ENCODE measurements at regions not wholly inside any gene's neighbourhood (a gene's known extent, or its start where the extent isn't known, plus 50 kb on each side); places are given as distances from the start of the nearest gene placed in this dataset.

DNA sequence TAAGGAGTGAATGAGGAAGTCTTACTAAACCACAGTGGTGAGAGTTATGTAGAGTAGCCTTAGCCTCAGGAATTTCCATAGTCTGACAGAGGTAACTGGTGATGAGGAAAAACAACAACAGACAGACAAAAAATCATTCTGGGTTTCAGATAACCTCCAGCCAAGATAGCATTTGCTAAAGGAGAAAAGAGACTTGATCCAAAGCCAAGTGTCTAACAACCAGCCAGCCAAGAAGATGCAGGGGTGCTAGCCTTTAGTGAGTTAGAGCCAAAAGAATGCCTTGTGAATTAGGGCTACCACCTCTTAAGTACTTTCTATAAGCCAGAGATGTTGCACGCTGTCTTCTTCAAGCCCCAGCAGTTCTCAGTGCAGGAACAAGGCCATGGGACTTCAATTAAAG, 478.0 kb upstream of the CPEB2 start:
- Histone ChIP-seq H3K27ac (ENCODE audit: extremely low read depth, low read depth, low read length) (no peak overlapping the region), H3K36me3 (ENCODE audit: control insufficient read depth in 2 of 2, insufficient read depth in 1 of 2, low read length in 2 of 2) (no peaks in the 10 kb centered on the region), H3K4me3 (ENCODE audit: low read depth, low read length) (no peak overlapping the region), H3K9me3 (ENCODE audit: control insufficient read depth, insufficient read depth, low read depth, low read length) (no peaks in the 10 kb centered on the region), H3K4me1 (ENCODE audit: control insufficient read depth, insufficient read depth, low read length) (no peaks in the 10 kb centered on the region)
- TF ChIP-seq SCRT2 (tag by site-specific recombination; IDR thresholded peaks at IDR 0.05) (no peak), ZBTB21 (tag by site-specific recombination; IDR thresholded peaks at IDR 0.05) (no peak), ZNF560 (tag by site-specific recombination; IDR thresholded peaks at IDR 0.05; ENCODE audit: borderline replicate concordance) (no peak), ZNF202 (tag by site-specific recombination; IDR thresholded peaks at IDR 0.05; ENCODE audit: borderline replicate concordance) (no peak), ZNF16 (tag by site-specific recombination; IDR thresholded peaks at IDR 0.05; ENCODE audit: low read depth) (no peak), ZNF785 (tag by site-specific recombination; IDR thresholded peaks at IDR 0.05) (no peak), ZNF660 (tag by site-specific recombination; IDR thresholded peaks at IDR 0.05) (no peak), ZNF48 (tag by site-specific recombination; IDR thresholded peaks at IDR 0.05) (no peak), ZNF416 (tag by site-specific recombination; IDR thresholded peaks at IDR 0.05) (no peak), ZNF544 (tag by site-specific recombination; IDR thresholded peaks at IDR 0.05) (no peak), ZNF777 (tag by site-specific recombination; IDR thresholded peaks at IDR 0.05; ENCODE audit: borderline replicate concordance) (no peak), ZNF266 (tag by site-specific recombination; IDR thresholded peaks at IDR 0.05; ENCODE audit: low read depth) (no peak), ZNF837 (tag by site-specific recombination; IDR thresholded peaks at IDR 0.05) (no peak), KLF16 (tag by site-specific recombination; IDR thresholded peaks at IDR 0.05) (no peak), ZNF184 (tag by site-specific recombination; IDR thresholded peaks at IDR 0.05) (no peak), ZNF366 (tag by site-specific recombination; conservative IDR thresholded peaks at IDR 0.05) (no peak), ZBTB48 (tag by site-specific recombination; IDR thresholded peaks at IDR 0.05) (no peak), RBAK (tag by site-specific recombination; IDR thresholded peaks at IDR 0.05) (no peak)
- TF ChIP-seq, protein P1, sequence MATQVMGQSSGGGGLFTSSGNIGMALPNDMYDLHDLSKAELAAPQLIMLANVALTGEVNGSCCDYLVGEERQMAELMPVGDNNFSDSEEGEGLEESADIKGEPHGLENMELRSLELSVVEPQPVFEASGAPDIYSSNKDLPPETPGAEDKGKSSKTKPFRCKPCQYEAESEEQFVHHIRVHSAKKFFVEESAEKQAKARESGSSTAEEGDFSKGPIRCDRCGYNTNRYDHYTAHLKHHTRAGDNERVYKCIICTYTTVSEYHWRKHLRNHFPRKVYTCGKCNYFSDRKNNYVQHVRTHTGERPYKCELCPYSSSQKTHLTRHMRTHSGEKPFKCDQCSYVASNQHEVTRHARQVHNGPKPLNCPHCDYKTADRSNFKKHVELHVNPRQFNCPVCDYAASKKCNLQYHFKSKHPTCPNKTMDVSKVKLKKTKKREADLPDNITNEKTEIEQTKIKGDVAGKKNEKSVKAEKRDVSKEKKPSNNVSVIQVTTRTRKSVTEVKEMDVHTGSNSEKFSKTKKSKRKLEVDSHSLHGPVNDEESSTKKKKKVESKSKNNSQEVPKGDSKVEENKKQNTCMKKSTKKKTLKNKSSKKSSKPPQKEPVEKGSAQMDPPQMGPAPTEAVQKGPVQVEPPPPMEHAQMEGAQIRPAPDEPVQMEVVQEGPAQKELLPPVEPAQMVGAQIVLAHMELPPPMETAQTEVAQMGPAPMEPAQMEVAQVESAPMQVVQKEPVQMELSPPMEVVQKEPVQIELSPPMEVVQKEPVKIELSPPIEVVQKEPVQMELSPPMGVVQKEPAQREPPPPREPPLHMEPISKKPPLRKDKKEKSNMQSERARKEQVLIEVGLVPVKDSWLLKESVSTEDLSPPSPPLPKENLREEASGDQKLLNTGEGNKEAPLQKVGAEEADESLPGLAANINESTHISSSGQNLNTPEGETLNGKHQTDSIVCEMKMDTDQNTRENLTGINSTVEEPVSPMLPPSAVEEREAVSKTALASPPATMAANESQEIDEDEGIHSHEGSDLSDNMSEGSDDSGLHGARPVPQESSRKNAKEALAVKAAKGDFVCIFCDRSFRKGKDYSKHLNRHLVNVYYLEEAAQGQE (tag by site-specific recombination; IDR thresholded peaks at IDR 0.05) = no peak
- ChIA-PET CTCF (no interaction called here), POLR2A (no interaction called here)

DNA sequence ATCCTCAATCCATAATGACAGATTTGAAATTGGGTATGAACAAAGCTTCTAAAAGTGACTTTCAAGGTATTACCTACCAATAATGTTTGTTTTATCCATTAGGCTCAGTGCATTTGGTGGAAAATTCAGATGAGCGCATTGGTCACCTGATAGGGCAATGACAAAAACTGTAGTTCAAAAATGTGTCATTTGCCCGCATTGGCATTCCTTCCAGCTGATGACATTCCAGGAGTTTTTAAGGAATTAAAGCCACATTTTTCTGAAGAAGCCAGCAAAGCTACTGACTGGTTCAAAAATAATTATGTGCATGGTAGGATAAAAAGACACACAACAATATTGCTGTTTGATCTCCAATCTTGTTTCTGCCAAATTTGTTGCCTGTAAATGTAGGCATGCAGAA, 473.4 kb upstream of the CPEB2 start:
- Histone ChIP-seq H3K9me3 (ENCODE audit: control insufficient read depth, insufficient read depth, low read depth, low read length) (no peaks in the 10 kb centered on the region), H3K4me1 (ENCODE audit: control insufficient read depth, insufficient read depth, low read length) (no peaks in the 10 kb centered on the region), H3K4me3 (ENCODE audit: low read depth, low read length) (no peak overlapping the region), H3K36me3 (ENCODE audit: control insufficient read depth in 2 of 2, insufficient read depth in 1 of 2, low read length in 2 of 2) (no peaks in the 10 kb centered on the region), H3K27ac (ENCODE audit: extremely low read depth, low read depth, low read length) (no peak overlapping the region)
- no peak for TF ChIP-seq ZNF175 (tag by site-specific recombination; IDR thresholded peaks at IDR 0.05)
- ChIA-PET POLR2A (no interaction called here), CTCF (no interaction called here)

DNA sequence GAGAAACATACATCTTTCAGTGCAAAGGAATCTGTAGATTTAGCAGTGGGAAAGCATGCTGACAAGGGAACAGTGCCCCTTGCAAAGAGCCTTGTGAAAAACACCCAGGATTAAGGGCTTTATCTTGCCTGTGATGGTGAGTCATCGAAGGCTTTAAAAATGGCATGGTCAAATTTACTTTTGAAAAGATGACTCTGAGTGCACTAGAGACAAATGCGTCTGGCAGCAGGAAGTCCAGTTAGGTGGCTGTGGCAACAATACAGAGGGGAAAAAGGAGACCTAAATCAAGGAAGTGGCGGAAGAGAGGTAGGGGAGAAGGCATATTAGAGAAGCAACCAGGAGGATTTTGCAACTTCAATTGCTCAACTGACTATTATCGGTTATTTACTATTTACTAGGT, 472.6 kb upstream of the CPEB2 start:
- no peak overlapping the region for H3K4me3 ChIP-seq (ENCODE audit: low read depth, low read length)
- no peaks in the 10 kb centered on the region for H3K9me3 ChIP-seq (ENCODE audit: control insufficient read depth, insufficient read depth, low read depth, low read length)
- ChIA-PET POLR2A (no interaction called here), CTCF (no interaction called here)
- no peak overlapping the region for H3K27ac ChIP-seq (ENCODE audit: extremely low read depth, low read depth, low read length)
- TF ChIP-seq EGR2 (tag by site-specific recombination; IDR thresholded peaks at IDR 0.05; ENCODE audit: low read depth) = no peak
- no peak for TF ChIP-seq ZNF571 (tag by site-specific recombination; IDR thresholded peaks at IDR 0.05)
- no peak for TF ChIP-seq HOXC10 (CRISPR knock-in tag; IDR thresholded peaks at IDR 0.05)
- TF ChIP-seq GLIS1 (tag by site-specific recombination; IDR thresholded peaks at IDR 0.05) = no peak
- no peak for TF ChIP-seq ZFP41 (tag by site-specific recombination; IDR thresholded peaks at IDR 0.05; ENCODE audit: borderline replicate concordance)
- no peaks in the 10 kb centered on the region for H3K4me1 ChIP-seq (ENCODE audit: control insufficient read depth, insufficient read depth, low read length)
- no peaks in the 10 kb centered on the region for H3K36me3 ChIP-seq (ENCODE audit: control insufficient read depth in 2 of 2, insufficient read depth in 1 of 2, low read length in 2 of 2)

Data from HEK293 (cell line).